Mucosa of descending colon (tissue), 3 donors: ENCODE measurements at regions not wholly inside any gene's neighbourhood (a gene's known extent, or its start where the extent isn't known, plus 50 kb on each side); places are given as distances from the start of the nearest gene placed in this dataset.

Source experiments
- ATAC-seq: fragments of 200-7000 bp; cut with Tn5 transposase; one replicate; pipeline ENCODE4 v1.9.1; 2020; ENCODE audit warnings: mild to moderate bottlenecking, moderate library complexity
- DNase-seq, 3 donors: peaks; one replicate each; pipeline ENCODE4 v3.0.0-alpha.2; 2020
- H3K36me3 ChIP-seq: fragments of 200-600 bp; one replicate; pipeline ENCODE4 v1.8.0; 2021; ENCODE audit warnings: low read depth, mild to moderate bottlenecking
- H3K4me1 ChIP-seq: fragments of 200-600 bp; one replicate; pipeline ENCODE4 v1.8.0; 2021; ENCODE audit warnings: low read depth, mild to moderate bottlenecking
- H3K4me3 ChIP-seq: fragments of 200-600 bp; one replicate; pipeline ENCODE4 v1.8.0; 2021; ENCODE audit warnings: mild to moderate bottlenecking
- H3K9me3 ChIP-seq: fragments of 200-600 bp; one replicate; pipeline ENCODE4 v1.8.0; 2021; ENCODE audit warnings: mild to moderate bottlenecking
- CTCF ChIP-seq: fragments of 200-600 bp; IDR thresholded peaks from one replicate; pipeline ENCODE4 v1.8.0; 2022; ENCODE audit warnings: antibody characterized with exemption, mild to moderate bottlenecking
- intact Hi-C, 2 donors: fragments of 100-400 bp; cut with DNase I in 1 of 2; cut with micrococcal nuclease in 1 of 2; formaldehyde crosslinking; loops; one replicate each; pipeline versions ENCODE4 v1.11.0 to v1.11.1; 2022; cut with DNase I, micrococcal nuclease
- donor health status: DM: no; HTN: no; CAD: no; lungs with moderate emphysema.
- donor health status: DM: no; HTN: no; CAD: no.
- donor health status: DM: no; HTN: yes; CAD: no.

GRCh38 chr14:73780391-73780790 lies 66.2 kb upstream of the PNMA1 start:
- H3K36me3 ChIP-seq, result peaks cover 4% of the 10 kb centered on the region
- intact Hi-C loops, result no loop called here
- no peak overlapping the region for H3K4me3 ChIP-seq
- ATAC-seq (no peak), DNase-seq (no peak)
- H3K4me1 ChIP-seq, result peaks cover 47% of the 10 kb centered on the region
- TF ChIP-seq CTCF, result no peak
- H3K9me3 ChIP-seq, result no peaks in the 10 kb centered on the region

GRCh38 chr14:73778736-73779135 lies 64.6 kb upstream of the PNMA1 start:
- intact Hi-C loops, result no loop called here
- Histone ChIP-seq H3K4me1 (peaks cover 44% of the 10 kb centered on the region), H3K9me3 (no peaks in the 10 kb centered on the region), H3K36me3 (peaks cover 4% of the 10 kb centered on the region), H3K4me3 (no peak overlapping the region)
- ATAC-seq, result no peak
- no peak for TF ChIP-seq CTCF
- DNase-seq, result no peak

- DNase-seq (peak in 1 of 3 donors; percentile 21), ATAC-seq (peak; percentile 33)
- H3K4me1 ChIP-seq, result peaks cover 36% of the 10 kb centered on the region
- intact Hi-C loops, result no loop called here
- H3K4me3 ChIP-seq, result no peak overlapping the region
- peaks cover 4% of the 10 kb centered on the region for H3K36me3 ChIP-seq
- no peak for TF ChIP-seq CTCF
- no peaks in the 10 kb centered on the region for H3K9me3 ChIP-seq
These were observed 63.2 kb upstream of the PNMA1 start for GRCh38 chr14:73777420-73777819.

GRCh38 chr14:73776194-73776537 lies 62.0 kb upstream of the PNMA1 start:
- no peak for TF ChIP-seq CTCF
- H3K36me3 ChIP-seq, result peaks cover 4% of the 10 kb centered on the region
- H3K9me3 ChIP-seq, result no peaks in the 10 kb centered on the region
- ATAC-seq (no peak), DNase-seq (no peak)
- intact Hi-C loops, result no loop called here
- no peak overlapping the region for H3K4me3 ChIP-seq
- H3K4me1 ChIP-seq, result peaks cover 46% of the 10 kb centered on the region

GRCh38 chr14:73775339-73776193 lies 61.4 kb upstream of the PNMA1 start:
- Histone ChIP-seq H3K4me3 (no peak overlapping the region), H3K9me3 (no peaks in the 10 kb centered on the region), H3K36me3 (peaks cover 4% of the 10 kb centered on the region), H3K4me1 (peaks cover 52% of the 10 kb centered on the region)
- TF ChIP-seq CTCF, result no peak
- ATAC-seq (no peak), DNase-seq (peak in 1 of 3 donors; percentile 18)
- intact Hi-C loops, result no loop called here
